DOHH2 (cell line): ENCODE measurements at regions not wholly inside any gene's neighbourhood (a gene's known extent, or its start where the extent isn't known, plus 50 kb on each side); places are given as distances from the start of the nearest gene placed in this dataset.

ENCODE experiments used
- CTCF ChIP-seq: fragments of 200-600 bp; sonication (generic); IDR thresholded peaks from one replicate; pipeline ENCODE4 v1.5.1; 2014; ENCODE audit warnings: antibody characterized with exemption, mild to moderate bottlenecking, low read depth, low read length; ENCODE audit not compliant: poor library complexity, severe bottlenecking
- EZH2phosphoT487 ChIP-seq: fragments of 200-600 bp; sonication (generic); IDR thresholded peaks from 2 replicates; pipeline ENCODE4 v1.6.1; 2017; ENCODE audit warnings: borderline replicate concordance, mild to moderate bottlenecking, antibody characterized with exemption, low read length, moderate library complexity, mixed read lengths

- no peak for TF ChIP-seq CTCF
- no peak for TF ChIP-seq EZH2phosphoT487
Measured at GRCh38 chr12:91743704-91744321, 401.8 kb downstream of the BTG1 start.
